ENCODE measurements at regions not wholly inside any gene's neighbourhood (a gene's known extent, or its start where the extent isn't known, plus 50 kb on each side); places are given as distances from the start of the nearest gene placed in this dataset.

DNA sequence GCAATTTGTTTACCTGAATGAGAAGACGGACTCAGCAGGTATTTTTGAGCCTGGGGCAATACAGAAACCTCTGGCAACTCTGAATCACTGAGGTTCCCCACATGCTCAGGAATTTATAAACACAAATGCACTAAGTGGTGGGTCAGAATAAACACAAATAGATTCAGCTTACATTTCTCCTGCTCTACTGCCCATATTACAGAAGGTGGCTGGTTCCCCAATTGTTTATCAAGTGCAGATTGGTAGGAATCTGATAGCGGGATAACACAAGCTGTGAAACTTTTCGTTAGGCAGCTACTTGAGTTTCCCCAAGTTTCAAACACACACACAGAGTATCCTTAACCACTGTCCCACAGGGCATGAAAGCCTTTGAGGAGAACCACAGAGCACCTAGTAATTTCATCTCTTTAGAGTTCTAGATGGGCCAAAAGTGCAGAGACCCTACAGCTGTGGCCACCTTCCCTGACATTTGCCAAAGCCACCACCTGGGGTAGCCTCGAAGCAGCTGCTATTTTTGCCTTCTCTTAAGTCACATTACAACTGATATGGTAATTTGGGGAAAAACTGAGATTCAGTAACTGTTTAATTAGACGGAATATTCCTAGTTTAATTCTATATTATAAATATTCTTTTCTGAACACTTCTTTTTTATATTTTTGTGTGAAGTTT, 204.2 kb upstream of the PTCHD4 start:
- no peak for DNase-seq (ENCODE audit: extremely low read depth, low read depth)

- DNase-seq (ENCODE audit: extremely low read depth, low read depth), result no peak
Measured at GRCh38 chr6:48311301-48311700, 200.3 kb upstream of the PTCHD4 start.

GRCh38 chr6:48307573-48307972, 196.6 kb upstream of the PTCHD4 start:
- DNase-seq (ENCODE audit: extremely low read depth, low read depth), result no peak

DNA sequence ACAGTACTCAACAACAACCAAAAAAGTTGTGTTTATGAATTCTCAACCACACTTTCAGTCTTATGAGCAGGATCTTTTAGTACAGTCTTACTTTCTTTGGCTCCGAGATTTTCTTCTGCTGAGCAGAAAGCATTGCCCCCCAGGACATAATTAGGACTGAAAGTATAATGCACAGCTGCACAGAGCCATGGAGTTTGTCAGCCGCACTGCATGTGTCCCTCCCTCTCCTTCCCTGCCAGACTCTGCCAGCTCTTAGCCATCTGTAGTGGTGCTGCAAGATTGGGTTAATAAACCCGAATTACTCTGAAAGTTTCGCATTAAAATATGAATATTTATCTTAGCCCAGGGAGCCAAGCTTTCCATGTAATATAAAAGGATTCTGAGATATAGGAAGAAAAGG, 179.6 kb upstream of the PTCHD4 start:
- DNase-seq (ENCODE audit: extremely low read depth, low read depth), result no peak

- DNase-seq (ENCODE audit: extremely low read depth, low read depth), result no peak
Measured at GRCh38 chr6:48289841-48290240, 178.8 kb upstream of the PTCHD4 start.

DNA sequence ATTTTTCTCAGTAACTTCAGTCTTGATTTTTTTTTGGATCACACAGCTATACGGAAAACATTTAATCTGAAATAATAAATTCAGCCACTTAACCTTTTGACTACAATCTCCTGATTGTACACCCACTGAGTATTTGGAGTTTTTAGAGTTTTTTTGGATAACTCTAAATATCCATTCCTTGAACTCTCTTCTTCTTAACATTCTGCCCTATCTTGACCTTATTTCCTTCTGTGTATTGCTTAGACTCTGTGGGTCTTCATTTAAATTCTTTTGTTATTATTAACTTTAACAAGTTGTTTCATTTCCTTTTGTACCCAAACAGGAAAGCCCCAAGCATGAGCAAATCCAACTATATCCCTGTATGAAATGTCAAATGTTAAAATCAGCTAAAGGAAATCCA, 170.2 kb upstream of the PTCHD4 start:
- no peak for DNase-seq (ENCODE audit: extremely low read depth, low read depth)

- DNase-seq (ENCODE audit: extremely low read depth, low read depth), result no peak
Measured at GRCh38 chr6:48280035-48280620, 169.1 kb upstream of the PTCHD4 start.

DNA sequence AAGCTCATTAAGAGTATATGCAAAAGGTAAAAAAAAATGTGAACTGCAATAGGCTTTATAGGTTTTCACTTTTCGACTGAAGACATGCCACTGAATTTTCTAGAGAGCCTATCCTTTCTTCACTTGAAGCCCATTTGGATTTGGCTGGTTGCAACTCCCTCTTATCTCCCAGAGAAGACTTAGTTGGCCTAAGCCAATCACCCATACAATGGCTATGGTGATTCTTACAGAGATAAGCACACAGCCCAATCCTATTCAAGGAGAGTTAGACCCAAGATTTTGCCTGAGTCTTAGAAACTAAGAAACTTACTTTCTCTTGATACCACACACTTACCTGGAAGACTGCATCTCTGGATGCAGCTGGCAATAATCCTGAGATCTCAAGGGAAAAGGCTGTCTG, 167.3 kb upstream of the PTCHD4 start:
- DNase-seq (ENCODE audit: extremely low read depth, low read depth), result no peak

- no peak for DNase-seq (ENCODE audit: extremely low read depth, low read depth)
Measured at GRCh38 chr6:48272518-48272917, 161.5 kb upstream of the PTCHD4 start.

GRCh38 chr6:48255094-48255493, 144.1 kb upstream of the PTCHD4 start:
- no peak for DNase-seq (ENCODE audit: extremely low read depth, low read depth)

- no peak for DNase-seq (ENCODE audit: extremely low read depth, low read depth)
Measured at GRCh38 chr6:48249071-48249470, 138.1 kb upstream of the PTCHD4 start.

- no peak for DNase-seq (ENCODE audit: extremely low read depth, low read depth)
Measured at GRCh38 chr6:48243071-48243470, 132.1 kb upstream of the PTCHD4 start.

DNA sequence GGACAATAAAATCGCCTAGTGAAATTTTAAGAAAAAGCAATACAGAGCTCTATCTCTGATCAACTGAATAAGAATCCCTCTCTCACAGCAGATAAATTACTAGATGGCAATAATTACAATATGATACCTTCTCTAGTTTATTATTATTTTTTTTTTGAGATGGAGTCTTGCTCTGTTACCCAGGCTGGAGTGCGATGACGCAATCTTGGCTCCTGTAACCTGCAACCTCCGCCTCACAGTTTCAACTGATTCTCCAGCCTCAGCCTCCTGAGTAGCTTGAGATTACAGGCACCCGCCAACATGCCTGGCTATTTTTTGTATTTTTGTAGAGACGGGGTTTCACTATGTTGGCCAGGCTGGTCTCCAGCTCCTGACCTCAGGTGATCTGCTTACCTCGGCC, 129.3 kb upstream of the PTCHD4 start:
- DNase-seq (ENCODE audit: extremely low read depth, low read depth), result no peak

DNA sequence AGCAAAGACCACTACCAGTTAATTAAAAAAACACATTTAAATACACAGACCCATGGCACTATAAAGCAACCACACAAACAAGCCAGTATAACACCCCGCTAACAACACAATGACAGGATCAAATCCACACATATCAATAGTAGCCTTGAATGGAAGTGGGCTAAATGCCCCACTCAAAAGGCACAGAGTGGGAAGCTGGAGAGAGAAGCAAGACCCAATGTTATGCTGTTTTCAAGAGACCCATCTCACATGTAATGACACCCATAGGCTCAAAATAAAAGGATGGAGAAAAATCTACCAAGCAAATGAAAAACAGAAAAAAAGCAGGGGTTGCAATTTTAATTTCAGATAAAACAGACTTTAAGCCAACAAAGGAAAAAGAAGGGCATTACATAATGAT, 125.4 kb upstream of the PTCHD4 start:
- no peak for DNase-seq (ENCODE audit: extremely low read depth, low read depth)

- DNase-seq (ENCODE audit: extremely low read depth, low read depth), result no peak
Measured at GRCh38 chr6:48233063-48233462, 122.1 kb upstream of the PTCHD4 start.

DNA sequence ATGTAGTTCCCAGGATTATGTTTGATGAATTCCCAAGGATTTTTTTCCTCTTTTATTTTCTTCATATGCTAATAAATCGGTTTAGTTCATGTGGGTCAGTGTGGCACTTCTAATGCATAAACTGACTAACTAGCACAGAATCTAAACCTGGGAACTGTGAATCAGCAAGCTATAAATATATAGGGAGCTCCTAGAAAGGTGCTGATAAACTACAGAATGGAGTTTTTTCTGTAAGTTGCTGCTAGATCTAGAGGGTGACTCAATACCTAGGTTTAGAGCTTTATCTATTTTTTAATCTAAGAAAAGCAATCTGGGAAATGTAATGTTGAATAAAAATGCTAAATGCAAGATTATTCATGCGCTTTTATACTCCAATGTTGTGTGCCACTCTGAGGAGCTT, 118.8 kb upstream of the PTCHD4 start:
- no peak for DNase-seq (ENCODE audit: extremely low read depth, low read depth)

GRCh38 chr6:48222241-48222640, 111.2 kb upstream of the PTCHD4 start:
- no peak for DNase-seq (ENCODE audit: extremely low read depth, low read depth)

GRCh38 chr6:48213076-48213788, 102.2 kb upstream of the PTCHD4 start:
- no peak for DNase-seq (ENCODE audit: extremely low read depth, low read depth)

GRCh38 chr6:48212501-48212900, 101.5 kb upstream of the PTCHD4 start:
- no peak for DNase-seq (ENCODE audit: extremely low read depth, low read depth)

DNA sequence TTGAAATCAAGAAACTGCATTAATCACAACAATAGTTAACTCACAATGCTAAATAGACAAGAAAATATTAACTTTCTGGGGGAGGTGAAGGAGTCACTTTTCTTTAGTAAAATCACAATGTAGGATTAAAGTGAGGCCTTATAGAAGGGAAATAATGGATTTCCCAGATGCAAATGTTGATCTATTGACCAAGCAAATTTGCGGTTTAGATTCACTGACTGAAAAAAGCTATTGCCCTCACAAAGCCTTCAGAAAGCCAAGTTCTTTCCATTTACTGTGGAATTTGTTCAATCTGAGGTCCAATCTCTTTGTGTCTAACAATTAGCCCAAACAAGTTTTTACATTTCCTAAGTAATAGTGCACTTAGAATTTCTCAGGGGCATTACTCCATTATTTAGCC, 95.1 kb upstream of the PTCHD4 start:
- DNase-seq (ENCODE audit: extremely low read depth, low read depth), result no peak

DNA sequence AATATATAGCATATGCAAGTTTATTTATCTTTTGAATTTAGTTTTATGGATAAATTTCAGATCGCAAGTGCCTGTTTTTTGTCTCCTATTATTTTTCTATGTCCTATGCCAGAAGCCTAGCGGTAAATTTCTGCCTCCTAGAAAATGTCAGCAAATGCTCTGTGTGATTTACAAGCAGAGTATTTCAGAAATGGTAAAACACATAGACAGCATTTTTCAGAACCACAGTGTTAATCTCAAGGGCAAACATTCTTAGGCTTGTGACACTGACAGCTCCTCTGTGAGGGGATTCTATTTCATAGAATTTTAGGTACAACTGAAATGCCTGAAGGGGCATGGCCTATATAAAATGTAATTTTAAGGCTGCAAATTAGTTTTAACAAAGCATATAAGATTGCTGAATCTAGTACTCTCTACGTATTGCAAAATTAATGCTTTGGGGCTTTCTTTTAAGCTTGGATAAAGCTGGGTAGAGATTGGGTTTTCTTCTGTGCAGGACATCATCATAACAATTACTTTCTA, 89.9 kb upstream of the PTCHD4 start:
- no peak for DNase-seq (ENCODE audit: extremely low read depth, low read depth)

DNA sequence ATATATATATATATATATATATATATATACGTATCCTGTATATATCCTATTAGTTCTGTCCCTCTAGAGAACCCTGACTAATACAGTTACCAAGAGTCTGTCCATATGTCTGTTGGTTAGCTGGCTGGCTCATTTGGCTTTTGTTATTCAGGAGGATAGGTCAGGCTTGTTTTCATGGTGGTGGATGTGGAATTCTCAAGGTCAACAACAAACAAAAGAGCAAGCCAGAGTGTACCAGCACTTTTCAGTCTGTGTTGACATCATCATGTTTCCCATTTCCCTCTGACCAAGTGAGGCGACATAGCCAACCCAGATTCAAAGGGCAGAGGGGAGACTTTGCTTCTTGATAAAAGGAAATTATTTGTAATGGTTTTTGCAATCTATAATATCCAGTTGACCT, 88.5 kb upstream of the PTCHD4 start:
- no peak for DNase-seq (ENCODE audit: extremely low read depth, low read depth)
